ENCODE measurements at regions not wholly inside any gene's neighbourhood (a gene's known extent, or its start where the extent isn't known, plus 50 kb on each side); places are given as distances from the start of the nearest gene placed in this dataset.
A peak's percentile ranks its signal among the peaks of the same experiment; 100 is the strongest.

- DNase-seq (ENCODE audit: low read depth in 2 of 2): no peak
These were observed 418.6 kb downstream of the FOXO1 start for GRCh38 chr13:40247845-40248244.

GRCh38 chr13:40251343-40252032, 415.0 kb downstream of the FOXO1 start:
- no peak for DNase-seq (ENCODE audit: low read depth in 2 of 2)

- no peak for DNase-seq (ENCODE audit: low read depth in 2 of 2)
These were observed 414.2 kb downstream of the FOXO1 start for GRCh38 chr13:40252241-40252640.

GRCh38 chr13:40252676-40253075, 413.8 kb downstream of the FOXO1 start:
- DNase-seq (ENCODE audit: low read depth in 2 of 2): no peak

GRCh38 chr13:40254394-40254793, 412.0 kb downstream of the FOXO1 start:
- no peak for DNase-seq (ENCODE audit: low read depth in 2 of 2)

- no peak for DNase-seq (ENCODE audit: low read depth in 2 of 2)
These were observed 410.9 kb downstream of the FOXO1 start for GRCh38 chr13:40255551-40255950.

GRCh38 chr13:40259899-40260298, 406.5 kb downstream of the FOXO1 start:
- no peak for DNase-seq (ENCODE audit: low read depth in 2 of 2)

- DNase-seq (ENCODE audit: low read depth in 2 of 2): no peak
These were observed 405.1 kb downstream of the FOXO1 start for GRCh38 chr13:40261336-40261735.

GRCh38 chr13:40261947-40262346, 404.5 kb downstream of the FOXO1 start:
- no peak for DNase-seq (ENCODE audit: low read depth in 2 of 2)

GRCh38 chr13:40269086-40269485, 397.4 kb downstream of the FOXO1 start:
- no peak for DNase-seq (ENCODE audit: low read depth in 2 of 2)

- DNase-seq (ENCODE audit: low read depth in 2 of 2): no peak
These were observed 395.7 kb downstream of the FOXO1 start for GRCh38 chr13:40270726-40271125.

- DNase-seq (ENCODE audit: low read depth in 2 of 2): no peak
These were observed 395.1 kb downstream of the FOXO1 start for GRCh38 chr13:40271271-40271885.

- DNase-seq (ENCODE audit: low read depth in 2 of 2): peak; percentile 37 to 39
These were observed 394.3 kb downstream of the FOXO1 start for GRCh38 chr13:40271931-40272775.

- no peak for DNase-seq (ENCODE audit: low read depth in 2 of 2)
These were observed 393.7 kb downstream of the FOXO1 start for GRCh38 chr13:40272776-40273139.

- no peak for DNase-seq (ENCODE audit: low read depth in 2 of 2)
These were observed 393.0 kb downstream of the FOXO1 start for GRCh38 chr13:40273253-40274025.

GRCh38 chr13:40274103-40274502, 392.3 kb downstream of the FOXO1 start:
- DNase-seq (ENCODE audit: low read depth in 2 of 2): no peak

GRCh38 chr13:40275155-40275554, 391.3 kb downstream of the FOXO1 start:
- DNase-seq (ENCODE audit: low read depth in 2 of 2): no peak

GRCh38 chr13:40275636-40276035, 390.8 kb downstream of the FOXO1 start:
- no peak for DNase-seq (ENCODE audit: low read depth in 2 of 2)

- no peak for DNase-seq (ENCODE audit: low read depth in 2 of 2)
These were observed 382.8 kb downstream of the FOXO1 start for GRCh38 chr13:40283666-40284065.

GRCh38 chr13:40285634-40286033, 380.8 kb downstream of the FOXO1 start:
- DNase-seq (ENCODE audit: low read depth in 2 of 2): no peak

GRCh38 chr13:40287428-40287827, 379.0 kb downstream of the FOXO1 start:
- DNase-seq (ENCODE audit: low read depth in 2 of 2): no peak

GRCh38 chr13:40288259-40288658, 378.2 kb downstream of the FOXO1 start:
- DNase-seq (ENCODE audit: low read depth in 2 of 2): no peak

Data from stimulated activated CD8-positive, alpha-beta memory T cell treated with anti-CD3 and anti-CD28 coated beads, Interleukin-7, amount 100 ng/mL, for 4 hours (primary cell).